SKM-1 treated with dmso at 0.1 percent for 144 hours (cell line): ENCODE measurements at regions not wholly inside any gene's neighbourhood (a gene's known extent, or its start where the extent isn't known, plus 50 kb on each side); places are given as distances from the start of the nearest gene placed in this dataset.
"Not testable (repeated sequence)": the region's sequence is repeated elsewhere in the genome, so short reads cannot be mapped to it uniquely, and the experiment has no call there.

Experiments used
- DNase-seq: peaks from one replicate; lab custom pipeline; 2025; ENCODE audit not compliant: unreplicated experiment; lab: John Stamatoyannopoulos, UW

GRCh38 chr9:75531588-75531987 lies 358.9 kb upstream of the PCSK5 start:
- no peak for DNase-seq

- DNase-seq, result no peak
Observed at GRCh38 chr9:75532233-75533050, 358.0 kb upstream of the PCSK5 start.

- DNase-seq, result no peak
Observed at GRCh38 chr9:75539523-75539922, 350.9 kb upstream of the PCSK5 start.

- no peak for DNase-seq
Observed at GRCh38 chr9:75540185-75540584, 350.3 kb upstream of the PCSK5 start.

GRCh38 chr9:75541734-75542133 lies 348.7 kb upstream of the PCSK5 start:
- no peak for DNase-seq

GRCh38 chr9:75544815-75545214 lies 345.7 kb upstream of the PCSK5 start:
- DNase-seq, result no peak

- DNase-seq, result no peak
Observed at GRCh38 chr9:75545287-75545686, 345.2 kb upstream of the PCSK5 start.

- no peak for DNase-seq
Observed at GRCh38 chr9:75548871-75549270, 341.6 kb upstream of the PCSK5 start.

- DNase-seq, result no peak
Observed at GRCh38 chr9:75551861-75552260, 338.6 kb upstream of the PCSK5 start.

- no peak for DNase-seq
Observed at GRCh38 chr9:75552941-75553340, 337.5 kb upstream of the PCSK5 start.

- DNase-seq, result not testable (repeated sequence)
Observed at GRCh38 chr9:75566813-75567212, 323.7 kb upstream of the PCSK5 start.

- DNase-seq, result no peak
Observed at GRCh38 chr9:75570538-75570937, 319.9 kb upstream of the PCSK5 start.

GRCh38 chr9:75574569-75574968 lies 315.9 kb upstream of the PCSK5 start:
- no peak for DNase-seq

- DNase-seq, result no peak
Observed at GRCh38 chr9:75582870-75583269, 307.6 kb upstream of the PCSK5 start.

- no peak for DNase-seq
Observed at GRCh38 chr9:75588808-75589207, 301.7 kb upstream of the PCSK5 start.

- no peak for DNase-seq
Observed at GRCh38 chr9:75589497-75589896, 301.0 kb upstream of the PCSK5 start.

GRCh38 chr9:75591972-75592371 lies 298.5 kb upstream of the PCSK5 start:
- no peak for DNase-seq

GRCh38 chr9:75592586-75592985 lies 297.9 kb upstream of the PCSK5 start:
- DNase-seq, result no peak

- no peak for DNase-seq
Observed at GRCh38 chr9:75593920-75594319, 296.6 kb upstream of the PCSK5 start.

- DNase-seq, result no peak
Observed at GRCh38 chr9:75599126-75599525, 291.3 kb upstream of the PCSK5 start.

- DNase-seq, result no peak
Observed at GRCh38 chr9:75601280-75601679, 289.2 kb upstream of the PCSK5 start.

GRCh38 chr9:75602060-75602459 lies 288.4 kb upstream of the PCSK5 start:
- DNase-seq, result no peak

- peak; percentile 80 for DNase-seq
Observed at GRCh38 chr9:75604661-75605060, 285.8 kb upstream of the PCSK5 start.
